Hepatocyte (in vitro differentiated cells): ENCODE measurements at regions not wholly inside any gene's neighbourhood (a gene's known extent, or its start where the extent isn't known, plus 50 kb on each side); places are given as distances from the start of the nearest gene placed in this dataset.

Experiments used
- EZH2 ChIP-seq: fragments of 200-600 bp; sonication (generic); IDR thresholded peaks from 2 replicates; pipeline ENCODE4 v1.6.1; 2016; ENCODE audit warnings: antibody characterized with exemption, mild to moderate bottlenecking, borderline replicate concordance
- EZH2phosphoT487 ChIP-seq: fragments of 200-600 bp; sonication (generic); IDR thresholded peaks from one replicate; pipeline ENCODE4 v1.6.1; 2018; ENCODE audit warnings: antibody characterized with exemption, mild to moderate bottlenecking, low read depth, moderate library complexity; ENCODE audit not compliant: unreplicated experiment, severe bottlenecking

DNA sequence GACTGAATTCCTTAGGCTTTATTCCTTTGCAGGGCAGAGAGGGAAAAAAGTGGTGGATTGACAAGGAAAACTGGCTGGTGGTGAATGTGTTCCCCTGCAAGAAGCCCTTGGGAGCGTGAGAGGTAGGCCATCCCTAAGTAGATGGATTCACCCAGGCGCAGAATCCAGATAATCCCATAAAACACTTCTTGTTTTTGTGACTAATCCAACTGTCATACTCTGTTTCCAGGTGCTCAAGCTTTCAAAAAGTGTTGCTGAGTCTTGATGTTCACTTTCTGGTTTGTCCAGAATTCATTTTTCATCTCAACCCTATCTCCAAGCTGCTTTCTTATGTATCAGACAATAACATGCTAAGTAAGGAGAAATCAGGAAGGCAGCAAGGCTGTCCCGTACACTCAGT lies 250.8 kb upstream of the HABP2 start:
- TF ChIP-seq EZH2 (no peak), EZH2phosphoT487 (no peak)
